ENCODE measurements at regions not wholly inside any gene's neighbourhood (a gene's known extent, or its start where the extent isn't known, plus 50 kb on each side); places are given as distances from the start of the nearest gene placed in this dataset.

DNA sequence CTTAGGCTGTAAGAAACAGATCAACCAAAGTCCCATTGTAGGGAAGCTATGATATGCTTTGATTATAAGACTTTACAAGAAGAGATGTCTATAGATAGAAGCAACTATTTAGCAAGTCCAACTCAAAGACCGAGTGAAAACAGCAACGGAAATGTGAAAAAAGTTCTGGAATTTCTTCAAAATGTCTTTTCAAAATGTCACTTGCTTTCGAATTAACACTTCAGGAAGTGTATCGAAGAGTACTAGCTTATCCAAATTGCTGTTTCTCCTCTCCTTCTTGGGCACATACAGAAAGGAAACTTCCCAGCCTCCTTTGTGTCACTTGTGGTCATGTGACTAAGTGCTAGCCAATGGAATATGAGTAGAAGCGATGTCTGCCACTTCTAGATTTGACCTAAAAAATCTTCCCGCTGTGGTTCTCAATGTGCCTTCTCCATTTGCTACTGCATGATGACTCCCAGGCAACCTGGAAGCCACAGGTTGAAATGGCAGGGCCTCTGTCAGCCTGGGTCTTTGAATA lies 89.9 kb downstream of the TSEN15 start:
- DNase-seq: no peak

DNA sequence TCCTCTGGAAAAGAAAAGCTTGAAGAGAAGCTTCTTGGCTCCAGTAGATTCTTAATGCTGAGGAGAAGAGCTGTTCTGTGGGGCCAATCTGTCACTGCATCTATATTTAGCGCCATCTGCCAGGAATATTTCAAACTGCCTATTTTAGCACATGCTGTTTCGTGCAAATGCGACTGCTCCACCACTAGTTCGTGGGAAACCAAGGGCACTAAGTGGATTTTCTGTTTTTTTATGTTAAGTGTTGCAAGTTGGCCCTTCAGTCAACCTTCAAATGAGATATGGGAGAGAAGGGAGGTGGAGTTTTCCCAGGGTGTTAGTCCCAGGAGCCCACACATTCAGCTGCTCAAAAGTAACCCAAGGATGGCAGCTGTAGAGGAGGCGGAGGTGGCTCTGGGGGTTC lies 91.9 kb downstream of the TSEN15 start:
- DNase-seq: peak; percentile 7

DNA sequence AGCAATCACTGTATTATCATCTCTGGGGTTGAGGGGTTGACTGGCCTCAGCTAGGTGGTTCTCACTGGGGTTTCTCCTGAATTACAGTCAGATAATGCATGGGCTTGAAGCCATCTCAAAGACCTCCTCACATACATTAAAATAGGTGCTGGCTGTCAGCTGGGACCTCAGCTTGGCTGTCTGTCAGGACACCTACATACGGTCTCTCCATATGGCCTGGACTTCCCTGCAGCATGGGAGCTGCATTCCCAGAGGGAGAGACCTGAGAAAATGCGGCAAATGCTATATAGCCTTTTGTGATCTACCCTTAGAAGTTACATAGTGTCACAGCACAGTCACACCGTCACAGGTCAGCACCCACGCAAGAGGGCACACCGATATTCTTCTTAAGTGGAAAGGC lies 93.6 kb downstream of the TSEN15 start:
- DNase-seq: no peak

DNA sequence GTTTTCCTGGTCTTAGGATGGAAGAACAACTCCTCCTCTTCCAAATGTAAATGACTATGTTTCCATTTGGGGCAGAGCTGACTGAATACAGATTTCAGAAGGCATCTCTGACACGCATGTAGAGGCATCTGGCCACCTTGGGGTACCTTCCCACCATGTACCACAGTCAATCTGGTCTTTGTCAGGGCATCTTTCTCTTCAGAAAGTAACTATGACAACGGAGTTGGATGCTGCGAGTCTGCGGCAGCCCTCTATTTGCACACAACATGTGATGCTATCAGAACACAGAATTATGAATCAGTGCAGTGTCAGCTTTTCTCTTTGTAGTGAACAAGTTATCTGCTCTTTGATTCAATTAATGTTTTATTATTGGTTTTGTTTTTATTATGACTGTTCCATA lies 94.7 kb downstream of the TSEN15 start:
- no peak for DNase-seq

DNA sequence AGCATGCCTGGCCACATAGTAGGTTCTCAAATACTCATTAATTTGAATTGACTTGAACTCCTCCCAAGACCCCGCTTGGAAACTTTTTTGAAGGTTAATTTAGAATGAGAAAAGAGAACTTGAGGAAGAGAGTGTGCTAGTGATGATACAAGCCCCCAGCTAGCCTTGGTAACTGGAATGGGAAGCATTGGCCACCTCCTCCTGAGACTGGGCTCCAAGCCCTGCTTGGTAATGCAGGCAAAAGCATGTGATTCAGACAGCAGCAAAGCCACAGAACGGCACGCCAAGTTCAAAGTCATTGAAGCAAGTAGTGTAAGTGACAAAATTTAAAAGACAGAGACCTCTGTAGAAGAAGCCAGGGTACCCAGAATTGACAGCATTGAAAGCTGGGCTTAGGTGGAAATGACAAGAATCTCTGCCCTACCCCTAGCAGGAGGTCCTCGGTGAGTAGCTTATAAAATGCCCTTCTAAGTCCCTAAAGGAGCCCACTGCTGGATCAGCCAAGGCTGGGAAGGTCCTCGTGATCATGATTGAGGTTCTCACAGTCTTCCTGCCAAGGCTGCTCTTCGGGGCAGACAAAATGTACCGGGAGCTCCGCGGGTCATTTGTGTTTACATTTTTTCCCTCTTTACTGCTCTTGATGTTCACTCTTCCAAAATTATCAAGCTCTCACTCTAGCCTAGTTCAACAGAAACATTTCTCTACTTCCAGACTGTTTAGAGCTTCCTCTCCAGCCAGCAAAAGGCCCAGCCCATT lies 99.4 kb downstream of the TSEN15 start:
- no peak for DNase-seq

DNA sequence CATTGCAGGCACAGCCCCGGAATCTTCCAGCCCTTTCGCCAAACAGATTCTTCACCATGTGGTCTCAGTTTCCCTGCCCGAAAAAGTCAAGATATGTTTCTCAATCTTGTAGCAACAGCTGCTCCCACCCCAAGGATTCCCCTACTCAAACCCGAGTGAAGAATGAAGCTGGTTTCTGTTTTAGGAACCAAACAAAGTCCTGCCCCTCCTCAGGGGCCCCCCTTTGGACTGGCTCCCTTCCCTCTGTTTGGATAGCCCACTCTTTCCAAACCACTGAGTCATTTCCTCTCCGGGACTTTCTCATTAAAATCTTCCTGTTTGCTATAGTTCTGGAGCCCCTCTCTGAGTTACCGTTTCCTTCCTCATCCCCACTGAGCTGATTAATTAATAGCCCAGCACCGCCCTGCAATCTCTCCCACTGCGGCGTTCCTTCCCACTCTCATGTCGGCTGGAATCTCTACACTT lies 100.9 kb downstream of the TSEN15 start:
- no peak for DNase-seq

DNA sequence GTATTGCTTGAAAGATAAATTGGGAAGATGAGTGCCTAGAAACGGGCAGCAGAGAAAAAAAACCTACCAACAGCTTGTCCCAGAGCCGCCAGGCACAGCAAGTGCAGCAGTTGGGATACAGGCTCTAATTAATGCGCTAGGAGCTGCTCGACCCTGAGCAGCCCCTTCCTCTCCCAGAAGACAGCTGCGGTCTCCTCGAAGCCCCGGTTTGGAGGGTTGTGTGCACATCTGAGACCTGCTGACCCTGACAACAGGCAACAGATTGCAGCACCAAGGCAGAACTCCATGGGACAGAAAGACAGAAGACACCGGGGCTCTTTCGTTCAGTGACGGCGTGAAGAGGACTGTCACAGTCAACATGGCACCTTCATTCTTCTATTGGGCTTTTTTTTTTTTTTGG lies 101.4 kb downstream of the TSEN15 start:
- DNase-seq: no peak

DNA sequence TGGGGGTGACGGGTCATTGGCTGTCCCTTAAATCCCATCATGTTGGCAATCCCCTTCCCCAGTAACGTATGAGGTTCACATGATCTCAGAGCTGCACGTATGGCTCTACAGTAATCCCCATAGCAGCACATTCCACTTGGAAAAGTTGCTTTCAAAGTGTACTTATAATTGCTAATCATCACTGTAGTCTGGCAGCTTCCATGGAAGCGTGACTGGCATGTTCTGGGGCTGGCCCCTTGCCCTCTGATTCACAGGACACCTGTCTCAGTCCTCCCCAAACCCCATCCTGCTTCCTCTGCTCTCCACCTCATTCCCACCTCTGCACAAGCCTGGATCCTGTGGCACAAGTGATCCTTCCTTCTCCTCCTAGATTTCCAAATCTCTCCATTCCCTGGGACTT lies 102.2 kb downstream of the TSEN15 start:
- DNase-seq: no peak

DNA sequence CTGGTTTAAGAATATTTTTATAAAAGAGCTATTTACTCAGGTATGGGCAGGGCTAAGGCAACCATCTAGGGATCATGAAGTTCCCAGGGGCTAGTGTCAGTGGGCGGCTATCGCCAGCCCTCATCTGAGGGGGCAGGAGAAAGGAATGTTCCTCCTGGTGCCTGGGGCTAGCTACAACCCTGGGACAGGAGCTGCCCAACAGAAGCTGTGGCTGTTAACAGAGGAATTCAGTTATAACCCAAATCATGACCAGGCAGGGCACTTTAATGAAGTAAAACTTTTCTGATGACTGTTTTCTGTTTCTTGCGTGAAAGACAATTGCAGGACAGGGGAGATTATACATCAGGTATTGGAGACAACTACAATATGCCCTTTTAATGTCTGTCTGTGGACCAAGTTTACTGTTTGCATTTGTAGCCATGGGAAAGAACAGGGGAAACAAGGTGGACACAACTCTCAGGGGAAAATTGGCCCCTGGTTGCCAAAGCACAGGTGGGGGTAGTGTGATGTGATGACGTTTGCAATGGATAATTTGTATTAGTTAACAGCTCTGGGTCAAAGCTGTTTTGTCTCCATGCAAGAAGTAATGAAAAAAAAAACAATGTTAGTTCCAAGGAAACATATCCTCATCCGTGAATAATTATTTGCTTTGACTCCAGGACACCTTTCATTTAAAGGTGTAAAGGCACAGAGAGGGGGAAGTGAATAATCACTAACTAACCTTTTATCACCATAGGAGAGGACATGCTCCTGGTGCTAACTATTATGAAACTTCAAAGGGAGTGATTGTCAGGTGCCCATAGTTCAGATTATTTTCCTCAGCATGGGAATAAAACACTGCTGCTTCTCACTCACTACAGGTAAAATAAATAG lies 105.2 kb downstream of the TSEN15 start:
- no peak for DNase-seq

DNA sequence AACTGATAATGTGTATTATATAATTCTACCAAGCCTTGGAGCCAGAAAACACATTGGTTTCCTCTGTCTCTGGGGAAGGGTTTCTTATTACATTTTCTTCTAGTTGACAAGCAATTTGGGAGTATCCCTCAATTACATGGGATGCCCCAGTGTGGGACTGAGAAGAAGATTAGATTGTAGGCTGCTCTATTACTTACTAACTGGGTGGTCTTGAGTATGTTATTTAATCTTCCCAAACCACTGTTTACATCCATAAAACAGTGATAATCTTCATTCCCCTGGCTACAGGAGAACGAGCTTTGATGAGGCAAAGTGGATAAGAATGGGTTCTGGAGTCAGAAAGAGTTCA lies 105.8 kb downstream of the TSEN15 start:
- peak; percentile 44 for DNase-seq

DNA sequence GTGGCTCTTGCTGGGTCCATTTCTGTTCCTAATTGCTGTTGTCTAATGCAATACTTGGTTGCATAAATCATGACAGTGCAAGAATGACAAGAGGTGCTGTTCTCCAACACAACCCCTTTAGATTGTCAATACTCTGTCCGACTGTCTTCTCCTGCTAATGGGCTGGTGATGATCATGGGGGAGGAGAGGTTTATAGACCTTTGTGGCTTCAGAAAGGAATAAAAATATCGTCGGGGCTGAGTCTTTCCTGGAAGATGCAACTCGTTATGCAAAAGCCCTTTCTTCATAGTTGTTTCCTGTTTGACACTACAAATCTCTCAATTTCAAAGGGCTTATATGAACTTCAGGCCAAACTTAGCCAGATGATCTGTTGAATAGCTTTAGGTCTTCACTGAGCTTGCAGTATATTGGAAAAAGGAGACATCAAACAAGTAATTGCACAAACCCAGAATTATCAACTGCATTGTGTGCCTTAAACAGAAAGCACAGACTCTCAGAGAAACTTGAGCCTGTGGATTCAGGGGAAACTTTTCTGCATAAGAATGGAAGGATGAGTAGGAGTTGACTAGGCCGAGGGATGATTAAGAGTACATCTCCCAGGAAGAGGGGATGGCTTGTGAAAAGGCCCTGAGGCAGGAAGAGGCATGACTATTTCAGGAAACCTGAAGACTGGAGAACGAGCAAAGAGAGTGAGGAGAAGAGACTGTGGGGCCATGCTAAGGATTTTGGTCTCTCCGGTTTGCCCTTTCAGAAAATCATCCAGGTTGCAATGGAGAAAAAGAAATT lies 107.6 kb downstream of the TSEN15 start:
- DNase-seq: no peak

DNA sequence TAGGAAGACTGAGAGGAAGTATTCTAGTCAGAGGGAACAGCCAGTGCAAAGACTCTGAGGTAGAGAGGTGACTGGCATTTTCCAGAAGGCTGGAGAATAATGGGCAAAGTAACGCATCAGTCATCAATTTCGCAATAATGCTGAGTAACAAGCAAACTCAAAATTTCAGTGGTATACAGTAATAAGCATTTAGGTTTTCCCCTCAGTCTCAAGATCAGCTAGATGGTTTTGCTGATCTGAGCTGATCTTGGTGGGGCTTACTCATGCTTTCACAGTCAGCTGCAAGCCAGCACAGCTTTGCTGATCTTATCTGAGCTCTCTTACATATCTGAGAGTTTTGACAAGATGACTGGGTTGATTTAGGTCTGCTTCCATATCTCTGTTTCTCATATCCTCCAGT lies 108.7 kb downstream of the TSEN15 start:
- DNase-seq: no peak

DNA sequence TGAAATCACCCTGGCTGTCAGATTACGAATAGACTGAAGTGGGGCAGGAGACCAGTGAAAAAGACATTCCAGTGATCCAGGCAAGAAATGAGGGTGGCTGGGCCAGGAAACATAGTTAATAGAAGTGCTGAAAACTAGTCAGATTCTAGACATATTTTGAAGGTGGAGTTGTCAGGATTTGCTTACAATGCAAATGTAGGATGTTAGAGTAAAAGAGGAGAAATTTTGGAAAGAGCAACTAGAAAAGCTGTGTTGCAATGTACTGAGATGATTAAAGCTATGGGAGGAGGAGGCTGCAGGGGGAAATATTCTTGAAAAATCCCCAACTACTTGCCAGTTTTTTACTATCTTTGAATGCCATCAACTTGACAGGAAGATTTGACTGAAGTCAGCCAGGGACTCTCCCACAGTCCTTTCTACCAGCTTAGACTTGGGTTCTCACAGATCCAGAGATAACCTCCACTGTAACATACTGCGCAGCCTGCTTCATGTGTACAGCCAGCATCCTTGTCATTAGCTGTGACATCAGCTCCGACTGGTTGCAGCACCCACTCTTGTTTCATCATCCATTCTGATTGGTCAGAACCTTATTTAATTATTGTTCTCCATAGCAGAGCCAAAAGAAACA lies 109.7 kb downstream of the TSEN15 start:
- DNase-seq: no peak

DNA sequence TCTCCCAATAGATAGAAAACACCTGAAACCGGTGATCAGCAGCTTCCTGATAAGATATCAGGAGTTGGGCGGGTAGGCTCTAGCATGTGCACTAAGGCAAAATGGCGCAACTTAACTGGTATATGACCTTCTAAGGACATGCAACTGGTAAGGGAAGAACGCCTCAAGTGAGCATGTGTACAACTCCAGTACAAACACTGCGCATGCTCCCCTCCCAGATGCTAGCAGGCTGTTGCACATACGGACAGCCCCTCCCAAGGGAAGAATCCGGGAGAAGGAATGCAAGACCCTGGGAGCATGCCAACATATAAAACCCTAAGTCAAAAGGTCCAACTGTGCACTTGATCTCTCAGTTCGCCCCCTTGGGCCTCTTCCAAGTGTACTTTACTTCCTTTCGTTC lies 110.8 kb downstream of the TSEN15 start:
- no peak for DNase-seq

DNA sequence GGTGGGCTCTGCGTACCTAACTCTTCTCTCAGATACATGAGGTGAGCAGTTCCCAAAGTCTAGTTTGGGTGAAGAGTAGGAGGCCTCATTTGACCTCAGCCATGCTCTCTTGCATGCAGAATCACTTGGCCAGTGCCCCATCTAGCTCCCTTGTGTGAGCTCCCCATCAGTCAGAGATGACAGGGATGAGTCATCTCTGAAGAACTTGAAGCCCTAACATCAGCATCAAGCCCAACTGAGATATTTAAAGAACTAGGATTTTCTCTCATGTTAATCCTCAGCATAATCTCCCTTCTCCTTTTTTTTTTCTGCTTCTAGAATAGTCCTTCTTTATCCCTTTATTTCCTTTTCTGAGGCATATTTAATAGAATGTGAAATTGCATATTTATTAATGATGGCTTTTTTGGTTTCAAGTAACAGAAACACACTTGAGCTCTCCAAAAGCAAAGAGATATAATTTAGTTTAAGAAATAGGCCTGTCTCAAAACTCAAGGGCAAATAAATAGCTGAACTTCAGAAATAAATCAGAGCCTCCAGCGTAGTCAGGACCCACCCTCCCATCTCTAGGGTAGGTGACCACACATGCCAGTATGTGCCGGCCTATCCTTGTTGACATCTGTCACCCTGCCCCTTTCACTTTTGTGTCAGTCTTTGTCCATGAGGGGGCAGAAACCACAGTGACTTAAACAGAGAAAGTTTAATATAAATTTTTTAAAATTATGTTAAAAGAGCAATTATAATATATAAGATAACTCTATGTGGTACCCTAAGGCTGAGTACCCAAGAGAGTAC lies 112.3 kb downstream of the TSEN15 start:
- DNase-seq: no peak

DNA sequence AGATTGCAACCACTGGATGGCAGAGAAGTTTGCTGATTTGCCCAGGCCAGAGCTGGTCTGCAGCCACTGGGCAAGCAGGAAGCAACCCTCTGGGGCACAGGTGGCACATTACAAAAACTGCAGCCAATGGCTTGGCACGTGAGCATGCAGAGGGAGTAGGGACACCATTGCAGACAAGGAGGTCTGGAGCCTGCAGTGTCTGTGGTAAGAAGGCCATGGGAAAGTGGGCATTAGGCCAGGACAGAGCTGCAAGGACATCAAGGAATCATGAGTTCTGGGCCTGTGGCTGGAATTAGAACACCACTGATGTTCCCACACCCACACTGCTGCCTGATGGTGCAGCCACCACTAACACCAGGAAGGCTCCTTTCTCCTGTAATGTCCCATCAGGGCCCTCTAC lies 113.0 kb downstream of the TSEN15 start:
- no peak for DNase-seq

DNA sequence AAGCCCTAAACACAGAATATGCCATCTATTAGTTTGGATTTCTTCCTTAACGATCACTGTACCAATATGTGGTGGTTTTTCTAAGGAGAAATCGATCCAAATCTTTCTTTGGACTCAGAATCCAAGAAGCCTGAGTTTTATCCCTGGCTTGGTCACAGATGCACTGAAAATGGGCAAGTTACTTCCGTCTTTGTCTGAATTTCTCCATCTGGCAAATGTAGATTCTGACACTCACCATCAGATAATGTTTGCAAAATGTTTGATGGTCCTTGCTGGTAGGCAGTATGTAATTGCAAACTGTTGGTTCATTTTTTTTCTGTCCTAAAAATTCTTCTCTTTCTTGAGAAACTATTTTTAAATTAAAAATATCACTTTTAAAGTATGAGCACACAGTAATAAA lies 115.0 kb downstream of the TSEN15 start:
- DNase-seq: no peak

DNA sequence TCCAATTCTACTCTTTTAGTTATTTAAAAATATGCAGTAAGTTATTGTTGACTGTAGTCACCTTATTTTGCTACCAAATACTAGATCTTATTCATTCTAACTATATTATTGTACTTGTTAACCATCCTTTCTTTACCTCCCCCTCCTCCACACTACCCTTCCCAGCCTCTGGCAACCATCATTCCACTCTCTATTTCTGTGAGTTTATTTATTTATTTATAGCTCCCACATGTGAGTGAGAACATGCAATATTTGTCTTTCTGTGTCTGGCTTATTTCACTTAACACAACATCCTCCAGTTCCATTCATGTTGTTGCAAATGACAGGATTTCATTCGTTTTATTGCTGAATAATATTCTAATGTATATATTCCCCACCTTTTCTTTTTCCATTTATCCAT lies 115.8 kb downstream of the TSEN15 start:
- DNase-seq: no peak

DNA sequence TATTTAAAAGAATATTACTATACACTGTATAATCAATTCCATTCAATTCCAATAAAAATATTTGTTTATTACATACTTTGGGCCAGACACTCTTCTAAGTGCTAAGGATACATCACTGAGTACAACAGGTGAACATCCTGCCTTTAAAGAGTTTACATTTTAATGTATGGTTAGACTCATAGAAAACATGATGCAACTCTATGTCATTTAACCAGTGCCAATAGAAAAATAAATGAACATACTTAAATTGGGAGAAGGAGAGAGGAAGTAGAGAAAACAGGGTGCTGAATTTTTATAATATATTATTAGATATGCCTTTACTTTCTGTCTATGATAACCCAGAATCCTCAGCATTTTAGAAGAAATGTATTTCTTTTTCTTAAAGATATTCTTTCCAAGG lies 119.2 kb downstream of the TSEN15 start:
- DNase-seq: no peak

DNA sequence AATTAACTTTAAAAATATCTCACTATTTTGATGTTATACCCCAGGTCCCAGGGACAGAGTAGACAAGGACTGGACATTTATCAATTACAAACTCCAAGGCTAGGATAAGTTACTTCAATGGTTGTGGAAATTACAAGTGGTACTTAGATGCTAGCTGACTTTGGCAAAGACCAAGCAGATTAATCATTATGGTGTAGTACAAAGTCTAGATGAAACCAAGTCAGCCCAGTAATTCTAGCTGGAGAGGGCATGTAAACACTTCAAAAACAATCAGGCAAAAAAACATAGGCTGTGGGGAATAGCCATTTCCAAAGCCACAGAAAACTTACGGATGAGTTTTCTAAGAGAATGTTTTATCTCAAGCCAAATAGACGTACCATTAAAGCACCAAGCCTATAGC lies 124.5 kb downstream of the TSEN15 start:
- no peak for DNase-seq

DNA sequence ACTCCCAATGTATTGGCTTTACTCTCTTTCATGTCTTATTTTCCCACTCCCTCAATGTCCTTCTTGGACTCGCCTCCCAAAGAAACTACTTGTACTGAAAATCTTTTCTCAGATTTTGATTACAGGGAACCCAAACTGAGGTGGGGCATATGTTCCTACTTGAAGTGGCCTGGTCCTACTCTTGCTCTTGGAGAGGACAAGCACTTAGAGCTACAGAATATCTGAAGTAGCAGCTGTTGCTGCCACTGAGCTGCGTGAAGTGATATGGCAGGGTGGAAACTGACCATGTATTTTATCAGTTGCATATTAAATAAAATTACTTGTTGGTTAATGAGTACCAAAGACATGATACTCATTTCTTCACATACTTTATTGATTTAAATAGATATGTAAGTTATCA lies 129.5 kb downstream of the TSEN15 start:
- no peak for DNase-seq

DNA sequence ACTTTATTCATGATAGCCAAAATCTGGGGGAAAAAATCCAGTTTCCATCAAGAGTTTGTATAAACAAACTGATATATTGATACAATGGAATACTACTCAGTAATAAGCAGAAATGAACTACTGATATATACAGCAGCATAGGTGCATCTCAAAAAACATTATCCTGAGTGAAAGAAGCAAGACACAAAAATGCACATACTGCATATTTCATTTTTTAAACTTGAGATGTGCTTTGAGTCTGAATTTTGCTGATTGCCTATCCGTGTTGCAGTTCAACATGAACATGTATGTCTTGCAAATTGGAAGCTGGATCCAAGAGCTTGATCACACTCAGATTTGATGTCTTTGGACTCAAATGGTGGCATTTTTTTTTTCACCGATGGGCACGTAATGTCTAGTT lies 132.4 kb downstream of the TSEN15 start:
- DNase-seq: no peak
